Astrocyte of the cerebellum (primary cell): ENCODE measurements at regions not wholly inside any gene's neighbourhood (a gene's known extent, or its start where the extent isn't known, plus 50 kb on each side); places are given as distances from the start of the nearest gene placed in this dataset.

Experiments used
- DNase-seq: peaks from one replicate; pipeline ENCODE4 v3.0.0-alpha.2; 2011; ENCODE audit warnings: low read depth
- H3K4me3 ChIP-seq: 2 replicates; pipeline ENCODE4 v1.5.1; 2011; ENCODE audit warnings: mild to moderate bottlenecking, low read depth, low read length, moderate library complexity
- in situ Hi-C: cut with HindIII; loops from 2 replicates; pipeline ENCODE4 v1.10.0; 2017; ENCODE audit warnings: low sequenced_read_pairs
- TF ChIP-seq, protein P1 (sequence below): IDR thresholded peaks from 2 replicates; pipeline ENCODE4 v1.5.1; 2012; ENCODE audit warnings: low read length, low read depth, moderate library complexity, mild to moderate bottlenecking; ENCODE audit errors: missing control alignments

DNA sequence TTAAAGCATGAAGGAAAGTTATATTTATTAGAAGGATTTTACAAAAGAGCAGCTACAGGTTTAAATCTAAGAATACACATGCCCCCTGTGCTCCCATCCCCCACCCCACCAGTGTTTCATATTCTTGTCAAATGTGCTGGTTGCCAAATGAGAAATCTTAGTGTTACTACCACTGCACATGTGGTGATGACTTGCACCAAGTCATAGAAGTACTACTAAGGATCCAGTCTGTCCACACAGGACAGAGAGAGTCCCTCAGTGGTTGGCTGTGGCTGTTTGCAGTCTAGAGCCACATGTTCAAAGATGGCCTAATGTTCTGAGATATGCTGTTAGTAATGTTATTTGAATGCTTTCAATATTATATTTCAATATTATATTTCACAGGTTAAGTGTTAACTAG is 268.8 kb downstream of the ADAMTS20 start:
- TF ChIP-seq, protein P1, sequence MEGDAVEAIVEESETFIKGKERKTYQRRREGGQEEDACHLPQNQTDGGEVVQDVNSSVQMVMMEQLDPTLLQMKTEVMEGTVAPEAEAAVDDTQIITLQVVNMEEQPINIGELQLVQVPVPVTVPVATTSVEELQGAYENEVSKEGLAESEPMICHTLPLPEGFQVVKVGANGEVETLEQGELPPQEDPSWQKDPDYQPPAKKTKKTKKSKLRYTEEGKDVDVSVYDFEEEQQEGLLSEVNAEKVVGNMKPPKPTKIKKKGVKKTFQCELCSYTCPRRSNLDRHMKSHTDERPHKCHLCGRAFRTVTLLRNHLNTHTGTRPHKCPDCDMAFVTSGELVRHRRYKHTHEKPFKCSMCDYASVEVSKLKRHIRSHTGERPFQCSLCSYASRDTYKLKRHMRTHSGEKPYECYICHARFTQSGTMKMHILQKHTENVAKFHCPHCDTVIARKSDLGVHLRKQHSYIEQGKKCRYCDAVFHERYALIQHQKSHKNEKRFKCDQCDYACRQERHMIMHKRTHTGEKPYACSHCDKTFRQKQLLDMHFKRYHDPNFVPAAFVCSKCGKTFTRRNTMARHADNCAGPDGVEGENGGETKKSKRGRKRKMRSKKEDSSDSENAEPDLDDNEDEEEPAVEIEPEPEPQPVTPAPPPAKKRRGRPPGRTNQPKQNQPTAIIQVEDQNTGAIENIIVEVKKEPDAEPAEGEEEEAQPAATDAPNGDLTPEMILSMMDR: no peak
- no peak for DNase-seq
- H3K4me3 ChIP-seq: no peak overlapping the region
- in situ Hi-C loops: loop anchor here (10.0 to 25.0 kb wide), 4 partner anchors 521 to 1146 kb away; partner anchors contain the start of gene GXYLT1

DNA sequence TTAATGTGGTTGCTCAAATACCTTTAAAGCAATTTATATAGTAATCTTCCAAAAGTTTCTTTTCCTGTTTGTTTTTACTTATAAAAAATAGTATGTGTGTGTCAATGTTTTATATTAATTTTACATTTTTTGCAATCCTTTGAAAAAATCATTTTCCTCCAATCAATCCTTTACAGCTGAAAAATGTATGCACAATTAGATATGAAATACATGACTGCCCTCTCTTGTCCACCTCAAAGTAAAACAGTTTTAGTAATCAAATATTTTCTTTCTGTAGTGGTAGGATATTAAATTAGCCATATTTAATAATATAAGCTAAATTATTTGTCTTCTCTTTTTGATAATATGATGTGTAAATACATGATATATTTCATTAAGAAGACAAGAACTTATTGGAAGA is 269.9 kb downstream of the ADAMTS20 start:
- no peak overlapping the region for H3K4me3 ChIP-seq
- peak; percentile 31 for DNase-seq
- in situ Hi-C loops: loop anchor here (10.0 to 25.0 kb wide), 4 partner anchors 520 to 1145 kb away; partner anchors contain the start of gene GXYLT1
- TF ChIP-seq, protein P1: no peak

DNA sequence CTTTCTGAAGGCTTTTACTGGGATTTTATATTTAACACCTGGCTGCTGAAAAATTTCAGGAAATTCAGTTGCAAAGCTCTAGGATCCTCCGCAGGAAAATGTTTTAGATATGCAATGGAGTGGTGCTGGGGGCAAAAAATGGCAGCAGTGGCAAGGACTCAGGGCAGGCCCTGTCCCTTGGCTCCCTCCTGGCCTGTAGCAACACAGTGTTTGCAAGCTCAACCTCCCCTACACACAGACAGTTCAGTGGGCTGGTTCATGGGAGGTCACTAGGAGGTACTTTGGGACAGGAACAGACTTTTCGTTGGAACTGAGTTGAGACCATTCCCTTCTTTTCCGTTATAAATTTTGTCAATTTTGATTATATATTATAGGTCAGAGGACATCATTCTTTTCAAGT is 270.4 kb downstream of the ADAMTS20 start:
- no peak overlapping the region for H3K4me3 ChIP-seq
- TF ChIP-seq, protein P1: no peak
- in situ Hi-C loops: loop anchor here (10.0 to 25.0 kb wide), 4 partner anchors 519 to 1144 kb away; partner anchors contain the start of gene GXYLT1
- DNase-seq: no peak

DNA sequence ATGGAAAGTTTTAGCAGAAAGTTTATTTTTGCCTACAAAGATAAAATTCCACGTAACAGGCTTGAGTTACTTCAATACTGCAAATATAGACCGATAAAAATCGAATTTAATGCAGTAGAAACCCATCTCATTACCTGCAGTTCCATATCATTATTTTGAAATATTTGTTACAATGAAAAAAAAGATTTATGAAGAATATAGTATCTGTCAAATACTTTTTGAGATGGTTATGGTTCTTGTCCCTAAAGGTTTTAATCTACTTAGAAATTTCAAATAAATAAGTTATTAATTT is 273.5 kb downstream of the ADAMTS20 start:
- in situ Hi-C loops: loop anchor here (25.0 kb wide), 3 partner anchors 516 to 1141 kb away; partner anchors contain the start of gene GXYLT1
- no peak for DNase-seq
- H3K4me3 ChIP-seq: no peak overlapping the region
- TF ChIP-seq, protein P1: no peak

DNA sequence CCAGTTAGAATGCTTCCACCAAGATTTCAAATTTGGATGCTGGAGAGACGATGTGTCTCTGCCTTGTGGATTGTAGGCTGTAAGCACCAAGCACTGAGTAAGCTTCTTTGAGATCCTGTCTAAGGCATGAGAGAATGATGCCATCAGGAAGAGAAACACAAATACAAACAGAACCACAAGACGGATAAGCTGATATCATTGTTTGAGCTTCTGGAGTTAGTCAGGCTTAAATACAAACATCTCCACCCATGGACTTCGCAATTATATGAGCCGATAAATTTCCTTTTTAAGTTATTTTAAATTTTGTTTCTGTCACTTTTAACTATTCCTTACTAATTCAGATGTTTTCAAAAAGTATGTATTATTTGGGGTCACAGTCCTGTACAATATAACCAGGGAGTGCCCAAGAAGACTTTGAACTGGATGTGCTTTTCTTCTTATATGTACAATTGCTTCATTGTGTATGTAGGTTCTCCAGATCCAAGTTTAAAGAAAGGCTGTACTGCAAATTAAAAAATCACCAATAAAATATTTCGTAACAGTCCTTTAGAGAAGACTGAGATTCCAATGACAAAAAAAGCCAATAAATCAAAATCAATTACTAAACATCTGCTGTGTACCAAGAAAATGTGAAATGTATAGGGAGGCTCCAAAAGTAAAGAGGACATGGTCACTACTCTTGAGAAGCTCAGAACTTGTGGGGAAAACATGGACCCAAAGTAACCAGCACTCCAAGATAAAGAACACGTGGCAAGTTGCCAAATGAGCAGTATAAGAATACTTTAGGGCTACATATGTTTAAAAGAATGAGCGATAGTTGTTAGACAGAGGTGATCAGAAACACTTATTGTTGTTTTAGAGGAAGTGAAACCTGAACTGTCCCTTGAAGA is 274.1 kb downstream of the ADAMTS20 start:
- TF ChIP-seq, protein P1: no peak
- in situ Hi-C loops: loop anchor here (25.0 kb wide), 3 partner anchors 516 to 1141 kb away; partner anchors contain the start of gene GXYLT1
- DNase-seq: no peak
- H3K4me3 ChIP-seq: no peak overlapping the region

DNA sequence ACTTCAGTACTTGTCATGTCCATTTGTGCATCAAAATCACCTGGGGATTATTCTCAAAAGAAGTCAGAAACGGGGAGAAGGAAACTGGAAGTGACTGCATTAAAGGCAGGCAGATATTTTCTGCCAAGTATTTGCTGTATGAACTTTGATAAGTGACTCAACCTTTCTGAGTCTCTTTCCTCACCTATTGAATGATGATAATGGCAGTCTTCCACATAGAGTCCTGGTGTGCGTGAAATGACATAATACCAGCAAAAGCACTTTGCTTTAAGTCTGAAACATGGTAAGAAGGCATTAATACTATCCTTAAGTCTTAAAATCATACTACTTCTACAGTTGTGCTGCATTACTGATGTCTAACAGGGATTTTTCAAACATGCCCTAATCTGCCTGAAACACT is 278.5 kb downstream of the ADAMTS20 start:
- H3K4me3 ChIP-seq: no peak overlapping the region
- in situ Hi-C loops: no loop called here
- no peak for DNase-seq
- TF ChIP-seq, protein P1: no peak
